AG10803 (cell line): ENCODE measurements at regions not wholly inside any gene's neighbourhood (a gene's known extent, or its start where the extent isn't known, plus 50 kb on each side); places are given as distances from the start of the nearest gene placed in this dataset.

Experiments used
- DNase-seq: peaks from one replicate; pipeline ENCODE4 v3.0.0; 2010; ENCODE audit warnings: low read depth
- H3K4me3 ChIP-seq: 2 replicates; pipeline ENCODE4 v1.5.1; 2011; ENCODE audit warnings: mild to moderate bottlenecking, low read length, control low read depth
- TF ChIP-seq, protein P1 (sequence below): conservative IDR thresholded peaks from 2 replicates; pipeline ENCODE4 v1.5.1; 2011; ENCODE audit warnings: mild to moderate bottlenecking, low read length, control low read depth, inconsistent platforms

- no peak for DNase-seq
- TF ChIP-seq, protein P1, sequence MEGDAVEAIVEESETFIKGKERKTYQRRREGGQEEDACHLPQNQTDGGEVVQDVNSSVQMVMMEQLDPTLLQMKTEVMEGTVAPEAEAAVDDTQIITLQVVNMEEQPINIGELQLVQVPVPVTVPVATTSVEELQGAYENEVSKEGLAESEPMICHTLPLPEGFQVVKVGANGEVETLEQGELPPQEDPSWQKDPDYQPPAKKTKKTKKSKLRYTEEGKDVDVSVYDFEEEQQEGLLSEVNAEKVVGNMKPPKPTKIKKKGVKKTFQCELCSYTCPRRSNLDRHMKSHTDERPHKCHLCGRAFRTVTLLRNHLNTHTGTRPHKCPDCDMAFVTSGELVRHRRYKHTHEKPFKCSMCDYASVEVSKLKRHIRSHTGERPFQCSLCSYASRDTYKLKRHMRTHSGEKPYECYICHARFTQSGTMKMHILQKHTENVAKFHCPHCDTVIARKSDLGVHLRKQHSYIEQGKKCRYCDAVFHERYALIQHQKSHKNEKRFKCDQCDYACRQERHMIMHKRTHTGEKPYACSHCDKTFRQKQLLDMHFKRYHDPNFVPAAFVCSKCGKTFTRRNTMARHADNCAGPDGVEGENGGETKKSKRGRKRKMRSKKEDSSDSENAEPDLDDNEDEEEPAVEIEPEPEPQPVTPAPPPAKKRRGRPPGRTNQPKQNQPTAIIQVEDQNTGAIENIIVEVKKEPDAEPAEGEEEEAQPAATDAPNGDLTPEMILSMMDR = no peak
- H3K4me3 ChIP-seq = no peak overlapping the region
These were observed 688.1 kb downstream of the PLA2G4A start for GRCh38 chr1:187516874-187517273.

DNA sequence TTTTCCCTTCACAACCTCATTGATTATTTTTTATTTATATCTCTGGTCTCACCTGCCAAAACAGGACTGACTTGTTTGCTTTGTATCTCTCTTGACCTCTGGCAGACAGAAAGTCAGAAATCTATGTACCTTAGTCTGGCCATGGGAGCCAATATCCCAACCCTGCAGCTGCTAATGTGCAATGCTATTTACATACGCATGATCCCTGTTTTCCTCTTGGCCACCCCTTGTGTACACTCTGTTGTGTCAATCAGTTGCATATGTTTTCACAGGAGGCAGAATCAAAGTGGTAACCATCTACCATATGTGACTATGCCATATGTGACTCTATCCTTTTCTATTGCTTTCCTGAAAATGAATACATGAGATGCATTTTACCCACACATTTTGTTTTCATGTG lies 688.8 kb downstream of the PLA2G4A start:
- H3K4me3 ChIP-seq = no peak overlapping the region
- TF ChIP-seq, protein P1 = no peak
- no peak for DNase-seq

DNA sequence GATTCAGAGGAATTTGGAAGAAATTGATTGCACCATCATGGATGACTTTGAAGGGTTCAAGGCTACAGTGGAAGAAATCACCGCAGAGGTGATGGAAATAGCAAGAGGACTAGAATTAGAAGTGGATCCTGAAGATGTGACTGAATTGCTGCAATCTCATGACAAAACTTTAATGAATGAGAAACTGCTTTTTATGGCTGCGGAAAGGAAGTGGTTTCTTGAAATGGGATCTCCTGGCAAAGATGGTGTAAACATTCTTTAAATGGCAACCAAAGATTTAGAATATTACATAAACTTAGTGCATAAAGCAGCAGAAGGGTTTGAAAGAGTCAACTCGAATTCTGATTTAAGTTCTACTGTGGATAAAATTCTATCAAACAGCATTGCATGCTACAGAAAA lies 698.6 kb downstream of the PLA2G4A start:
- TF ChIP-seq, protein P1 = no peak
- no peak for DNase-seq
- H3K4me3 ChIP-seq = no peak overlapping the region

GRCh38 chr1:187537936-187538335 lies 709.2 kb downstream of the PLA2G4A start:
- no peak overlapping the region for H3K4me3 ChIP-seq
- TF ChIP-seq, protein P1 = no peak
- DNase-seq = no peak

DNA sequence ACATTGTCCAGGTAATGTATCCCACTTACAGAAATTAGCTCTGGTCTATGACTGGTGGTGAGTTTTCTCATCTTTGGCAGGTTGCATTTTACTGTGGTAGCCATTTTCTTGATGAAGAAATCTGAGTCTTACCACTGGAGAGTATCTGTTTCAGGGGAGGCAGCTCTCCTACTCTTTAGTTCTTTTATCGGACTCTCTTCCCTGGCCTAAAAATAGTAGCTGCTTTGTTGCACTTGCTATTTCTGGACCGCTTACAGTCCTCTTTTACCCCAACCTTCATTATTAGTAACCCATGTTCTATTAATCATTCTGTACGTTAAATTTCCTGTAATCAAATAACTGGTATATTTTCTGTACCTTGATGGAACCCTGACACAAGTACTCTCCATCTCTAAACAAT lies 720.8 kb downstream of the PLA2G4A start:
- TF ChIP-seq, protein P1 = no peak
- DNase-seq = no peak

DNA sequence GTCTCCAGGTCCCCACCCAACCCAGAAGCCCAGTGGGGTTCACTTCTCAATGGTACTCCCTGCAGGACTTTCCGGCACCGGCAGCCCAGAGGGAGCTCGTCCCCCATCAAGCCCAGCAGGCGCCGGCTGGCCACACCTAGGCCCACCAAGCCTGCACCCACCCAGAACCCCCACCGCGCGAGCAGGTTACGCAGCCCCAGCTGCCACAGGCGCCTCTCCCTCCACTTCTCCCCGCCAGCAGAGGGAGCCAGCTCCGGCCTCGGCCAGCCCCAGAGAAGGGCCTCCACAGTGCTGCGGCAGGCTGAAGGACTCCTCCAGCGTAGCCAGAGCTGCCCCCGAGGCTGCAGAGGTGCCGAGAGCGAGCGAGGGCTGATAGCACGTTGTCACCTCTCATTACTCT lies 722.3 kb downstream of the PLA2G4A start:
- TF ChIP-seq, protein P1 = no peak

More for the DNA sequence above, 720.8 kb downstream of the PLA2G4A start:
- H3K4me3 ChIP-seq = no peak overlapping the region

DNA sequence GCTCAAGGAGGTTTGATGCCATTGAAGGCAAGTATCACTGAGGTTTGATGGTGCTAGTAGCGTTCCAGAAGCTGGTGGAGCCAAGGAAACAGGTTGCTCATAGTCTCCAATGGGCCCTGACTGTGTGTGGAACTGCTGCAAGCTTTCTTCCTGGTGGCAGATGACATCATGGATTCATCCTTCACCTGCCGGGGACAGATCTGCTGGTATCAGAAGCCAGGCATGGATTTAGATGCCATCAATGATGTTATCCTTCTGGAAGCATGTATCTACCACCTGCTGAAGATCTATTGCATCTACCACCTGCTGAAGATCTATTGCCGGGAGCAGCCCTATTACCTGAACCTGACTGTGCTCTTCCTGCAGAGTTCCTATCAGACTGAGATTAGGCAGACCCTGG lies 734.4 kb downstream of the PLA2G4A start:
- TF ChIP-seq, protein P1 = no peak
- no peak overlapping the region for H3K4me3 ChIP-seq
- no peak for DNase-seq

More for the DNA sequence above, 722.3 kb downstream of the PLA2G4A start:
- DNase-seq = no peak
- H3K4me3 ChIP-seq = no peak overlapping the region
